Left hindlimb (tissue), 1 donor: ENCODE measurements at regions not wholly inside any gene's neighbourhood (a gene's known extent, or its start where the extent isn't known, plus 50 kb on each side); places are given as distances from the start of the nearest gene placed in this dataset.

Experiments used
- DNase-seq: peaks from one replicate; pipeline ENCODE4 v3.0.0-alpha.2; 2018

- no peak for DNase-seq
Observed at GRCh38 chr7:41520445-41520844, 182.4 kb downstream of the INHBA start.

DNA sequence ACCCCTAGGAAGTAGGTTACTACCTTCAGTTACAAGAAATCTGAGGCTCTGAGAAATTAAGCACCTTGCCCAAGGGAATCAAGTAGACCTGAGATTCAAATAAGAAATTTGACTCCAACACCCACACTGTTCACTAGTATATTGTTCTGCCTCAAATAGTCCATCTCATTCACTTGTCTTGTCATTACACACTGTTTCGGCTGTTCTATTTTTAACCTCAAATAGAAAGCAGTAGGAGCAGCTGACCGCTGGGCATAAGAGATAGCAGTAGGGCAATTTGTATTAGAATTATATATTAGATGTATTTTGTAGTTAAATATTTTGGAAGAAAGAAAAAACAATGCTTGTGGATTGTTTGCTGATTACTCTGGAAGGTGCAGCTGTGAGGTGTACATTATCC is 185.1 kb downstream of the INHBA start:
- DNase-seq, result no peak

DNA sequence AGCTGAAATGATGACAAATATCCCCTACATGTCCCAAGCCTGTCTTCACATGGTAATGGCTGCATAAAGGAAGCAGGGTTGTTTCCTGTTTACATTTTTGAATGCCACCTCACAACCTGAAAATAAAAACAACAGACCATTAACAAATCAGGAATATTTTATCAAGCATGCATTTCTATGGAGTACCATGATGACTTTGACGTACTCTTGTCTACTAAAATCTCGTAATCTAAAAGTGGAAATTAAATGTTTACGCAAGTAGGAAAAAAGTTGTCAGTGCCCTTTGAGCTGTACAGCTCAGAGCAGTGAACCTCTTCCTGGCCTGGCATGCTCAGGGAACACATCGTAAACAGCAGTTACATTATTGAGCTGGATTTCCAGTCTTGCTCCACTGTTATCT is 194.1 kb downstream of the INHBA start:
- no peak for DNase-seq

DNA sequence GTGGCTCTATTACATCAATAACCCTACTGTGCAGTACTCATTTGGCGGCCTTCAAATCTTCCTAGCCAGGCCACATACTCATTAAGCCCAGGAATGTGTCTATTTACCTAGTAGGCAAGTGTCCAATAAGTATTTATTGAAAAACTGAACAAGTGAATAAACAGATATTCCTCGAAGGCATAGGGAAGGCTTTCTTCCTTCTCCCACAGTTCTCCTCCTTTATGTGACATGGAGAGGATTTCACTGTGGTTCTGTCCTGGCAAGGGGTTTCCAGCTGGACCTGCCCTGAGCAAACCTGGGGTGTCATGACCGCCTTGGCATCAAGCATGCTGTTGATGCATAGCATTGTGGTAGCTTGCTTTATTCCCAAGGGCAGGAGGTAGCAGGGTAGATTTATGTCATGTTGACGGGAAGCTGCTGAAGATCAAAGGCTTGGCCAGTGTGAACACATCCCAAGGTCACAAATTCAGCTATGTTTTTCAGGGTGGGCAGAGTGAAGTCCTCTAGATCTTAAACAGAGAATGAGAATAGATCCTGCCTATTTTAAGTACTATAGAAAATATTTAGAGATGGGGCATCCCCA is 195.1 kb downstream of the INHBA start:
- DNase-seq, result no peak

DNA sequence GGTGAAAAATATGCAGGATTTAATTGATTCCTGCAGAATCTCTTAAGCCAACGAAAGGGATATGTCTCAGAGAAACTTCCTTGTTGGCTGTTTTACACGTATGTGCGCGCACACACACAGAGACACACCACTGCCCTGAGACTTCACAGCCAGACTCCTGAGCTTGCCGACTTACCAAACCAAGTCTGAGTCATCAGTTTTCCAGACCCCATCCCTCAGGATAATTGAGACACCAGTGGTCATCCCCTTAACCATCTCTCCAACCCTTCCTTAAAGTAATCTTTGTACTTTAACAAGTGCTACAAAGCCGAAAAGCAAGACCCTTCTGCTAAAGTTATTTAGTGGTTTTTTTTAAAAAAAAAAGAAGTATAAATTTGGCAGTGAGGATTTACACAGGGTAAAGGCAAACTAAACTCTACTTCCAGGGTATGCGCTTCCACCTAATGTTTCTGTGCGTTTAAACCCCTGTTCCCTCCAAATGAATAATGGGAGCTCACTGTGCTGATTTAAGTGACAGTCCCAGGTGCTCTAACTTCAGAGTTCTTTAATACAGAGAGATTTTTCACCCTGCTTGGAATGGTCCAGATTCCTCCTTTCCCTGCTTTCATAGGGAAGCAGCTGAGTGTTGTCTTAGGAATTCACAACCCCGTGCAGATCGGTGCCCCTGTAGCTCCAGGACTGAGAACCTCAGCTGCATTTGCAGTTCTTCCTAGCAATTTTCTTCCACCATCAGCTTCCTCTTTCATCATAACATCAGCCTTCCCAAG is 198.5 kb downstream of the INHBA start:
- DNase-seq, result no peak

DNA sequence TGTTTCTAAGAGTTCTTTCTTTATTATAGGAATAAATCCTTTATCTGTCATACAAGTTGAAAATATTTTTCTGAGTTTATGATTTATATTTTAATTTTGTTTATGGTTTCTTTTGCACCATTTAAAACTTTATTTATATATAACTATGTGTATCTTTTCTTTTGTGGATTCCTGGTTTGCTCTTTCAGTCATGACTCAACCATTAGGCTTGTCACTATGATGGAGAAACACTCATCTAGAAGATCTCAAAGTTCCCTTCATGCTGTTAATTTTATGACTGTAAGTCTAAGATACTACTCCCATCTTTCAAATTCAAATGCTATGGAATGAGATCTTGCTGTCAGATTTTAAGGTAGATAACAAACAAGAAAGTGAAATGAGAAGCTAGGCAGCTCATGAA is 199.5 kb downstream of the INHBA start:
- DNase-seq, result no peak

GRCh38 chr7:41501466-41501865 is 201.4 kb downstream of the INHBA start:
- DNase-seq, result no peak

DNA sequence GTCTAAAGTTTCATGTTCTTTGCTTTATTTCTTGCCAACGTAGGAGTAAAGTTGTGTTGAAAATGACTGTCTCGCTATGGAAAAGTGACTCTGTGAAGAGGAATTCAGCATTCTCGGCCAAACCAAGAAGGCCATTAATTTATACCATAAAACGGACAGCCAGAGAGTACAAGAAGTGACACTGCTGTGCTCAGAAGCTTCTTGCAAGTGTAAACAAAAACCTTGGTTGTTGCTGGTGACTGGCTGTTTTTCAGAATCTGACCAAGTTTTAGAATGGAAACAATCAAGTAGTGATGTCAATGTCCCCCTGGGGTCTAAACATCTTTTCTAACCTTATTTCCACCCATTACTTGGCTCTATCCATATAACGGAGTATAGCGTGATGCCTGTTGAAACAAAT is 201.9 kb downstream of the INHBA start:
- no peak for DNase-seq

DNA sequence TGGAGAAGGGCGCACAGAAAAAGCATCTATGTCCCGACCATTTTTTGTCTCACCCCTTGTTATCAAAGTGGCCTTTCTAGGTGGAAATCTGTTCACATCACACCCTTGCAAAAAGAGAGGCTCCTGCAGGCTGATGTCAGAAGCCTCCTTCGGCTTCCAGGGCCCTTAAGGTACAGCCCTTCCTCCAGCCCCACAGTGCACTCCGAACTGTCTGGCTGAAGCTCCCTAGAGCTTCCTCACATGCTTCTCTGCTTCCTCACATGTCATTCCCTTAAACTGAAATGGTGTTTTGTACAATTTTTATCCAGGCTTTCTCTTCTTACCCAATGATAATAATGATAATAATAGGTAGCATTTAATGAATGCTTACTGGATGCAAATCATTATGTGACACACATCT is 210.3 kb downstream of the INHBA start:
- no peak for DNase-seq

DNA sequence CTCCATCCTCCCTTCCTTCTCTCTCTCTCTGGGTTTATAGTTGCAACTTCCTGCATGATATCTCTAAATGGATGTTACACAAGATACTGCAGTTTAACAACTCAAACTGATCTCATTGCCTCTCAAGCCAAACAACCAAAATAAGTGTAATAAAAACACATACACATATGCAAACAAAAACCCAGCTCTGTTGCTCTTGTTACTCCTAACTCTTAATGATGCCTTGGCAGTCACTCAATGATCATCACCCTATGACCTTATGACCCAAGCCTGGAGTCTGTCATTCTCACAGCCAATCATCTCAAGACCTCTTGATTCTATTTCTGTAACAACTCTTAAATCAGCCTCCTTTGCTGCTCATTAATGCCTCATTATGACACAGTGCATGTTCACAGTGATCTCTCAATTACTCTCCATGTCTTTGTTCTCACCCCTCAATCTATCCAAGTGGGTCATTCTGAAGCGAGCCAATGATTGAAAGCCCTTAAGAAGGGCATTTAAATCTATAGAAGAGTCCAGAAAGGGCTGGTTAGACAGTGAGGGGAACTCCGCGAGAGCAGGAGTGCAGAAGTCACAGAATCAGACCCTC is 210.9 kb downstream of the INHBA start:
- DNase-seq, result no peak

DNA sequence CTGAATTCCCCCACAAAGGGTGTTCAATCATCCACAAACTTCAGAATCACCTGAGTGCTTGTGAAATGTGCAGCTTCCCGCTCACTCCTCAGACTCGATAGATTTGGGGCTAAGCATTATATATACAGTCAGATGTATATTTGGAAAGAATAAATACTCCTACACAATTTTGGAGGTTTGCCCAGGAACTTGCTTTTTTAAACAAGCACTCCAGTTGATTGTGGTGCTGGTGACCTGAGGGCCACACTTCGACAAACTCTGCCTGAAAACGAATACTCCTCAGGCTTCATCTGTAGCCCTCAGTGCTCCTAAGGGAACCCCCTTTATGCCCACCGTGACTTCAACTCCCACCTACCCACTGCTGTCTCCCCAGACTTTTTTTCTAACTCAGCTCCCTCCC is 211.6 kb downstream of the INHBA start:
- no peak for DNase-seq

DNA sequence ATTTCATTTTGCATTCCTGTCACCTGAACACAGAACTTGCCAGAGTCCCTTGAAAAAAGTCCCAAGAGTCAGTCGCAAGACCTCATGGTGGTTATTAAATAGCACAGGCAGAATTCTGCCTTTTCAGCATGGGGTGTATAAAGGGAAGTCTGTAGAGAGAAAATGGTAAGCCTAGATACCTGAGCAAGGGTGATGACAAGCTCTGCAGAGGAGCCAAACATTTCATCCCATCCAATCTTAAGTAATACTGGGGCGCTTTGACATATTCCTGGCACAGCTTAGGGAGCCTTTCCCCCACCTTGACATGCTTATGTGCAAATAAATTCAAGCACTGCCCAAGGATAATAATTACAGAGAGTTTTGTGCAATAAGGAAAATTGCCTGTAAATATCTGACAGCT is 213.0 kb downstream of the INHBA start:
- no peak for DNase-seq

DNA sequence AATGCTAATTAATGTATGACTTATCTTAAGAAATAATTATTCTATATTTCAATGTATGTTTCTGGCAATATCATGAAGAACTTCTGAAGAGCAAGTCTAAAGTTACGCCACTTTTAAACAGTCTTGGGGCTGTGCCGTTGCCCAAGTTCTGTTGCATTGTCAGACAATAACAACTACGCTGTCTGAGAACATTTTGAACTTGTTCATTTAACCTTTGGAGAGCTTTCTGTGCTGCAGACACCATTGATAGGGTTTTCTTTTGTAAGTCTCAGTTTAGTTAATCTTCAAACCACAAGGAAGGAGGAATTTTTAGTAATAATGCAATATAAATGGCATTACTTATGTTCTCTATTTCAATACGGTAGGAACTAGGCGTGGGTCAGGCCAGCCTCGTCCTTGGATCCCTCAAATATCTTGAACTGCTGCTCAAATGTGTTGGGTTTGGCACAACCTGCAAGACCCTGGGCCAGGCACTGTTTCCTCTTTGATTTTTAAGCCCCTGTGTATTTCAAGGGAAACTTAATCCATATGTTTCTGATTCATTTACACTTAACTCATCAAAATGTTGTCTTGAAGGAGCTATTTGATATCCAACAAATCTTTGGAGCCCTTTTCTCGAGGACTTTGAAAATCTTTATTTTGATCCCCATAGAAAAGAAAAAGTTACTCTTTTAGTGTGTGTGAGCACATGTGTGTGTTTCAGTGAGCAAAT is 215.5 kb downstream of the INHBA start:
- peak; percentile 63 for DNase-seq

- DNase-seq, result no peak
Observed at GRCh38 chr7:41481353-41481752, 221.5 kb downstream of the INHBA start.

GRCh38 chr7:41478187-41478586 is 224.7 kb downstream of the INHBA start:
- DNase-seq, result no peak

GRCh38 chr7:41476460-41476803 is 226.5 kb downstream of the INHBA start:
- no peak for DNase-seq

- DNase-seq, result no peak
Observed at GRCh38 chr7:41475801-41476459, 227.0 kb downstream of the INHBA start.

GRCh38 chr7:41472427-41473125 is 230.3 kb downstream of the INHBA start:
- DNase-seq, result no peak

- no peak for DNase-seq
Observed at GRCh38 chr7:41470081-41470480, 232.8 kb downstream of the INHBA start.

DNA sequence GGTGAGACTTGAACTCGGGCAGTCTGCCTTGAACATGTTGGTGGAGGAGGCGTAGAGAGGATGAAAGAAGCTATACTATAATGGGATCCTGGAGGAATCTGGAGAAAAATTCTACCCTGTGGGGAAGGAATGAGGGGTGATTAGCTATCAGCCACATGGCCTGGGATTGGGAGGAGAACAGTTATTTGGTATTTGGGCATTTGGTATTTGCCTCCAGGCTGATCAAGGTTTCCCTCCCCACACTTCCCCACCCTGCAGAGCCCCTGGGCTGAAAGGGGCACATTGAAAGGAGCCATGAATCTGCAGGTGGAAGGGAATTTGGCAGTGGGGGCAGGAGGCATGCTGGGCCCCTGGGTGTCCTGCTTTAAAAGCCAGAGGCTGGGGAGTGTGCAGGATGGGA is 235.3 kb downstream of the INHBA start:
- no peak for DNase-seq

DNA sequence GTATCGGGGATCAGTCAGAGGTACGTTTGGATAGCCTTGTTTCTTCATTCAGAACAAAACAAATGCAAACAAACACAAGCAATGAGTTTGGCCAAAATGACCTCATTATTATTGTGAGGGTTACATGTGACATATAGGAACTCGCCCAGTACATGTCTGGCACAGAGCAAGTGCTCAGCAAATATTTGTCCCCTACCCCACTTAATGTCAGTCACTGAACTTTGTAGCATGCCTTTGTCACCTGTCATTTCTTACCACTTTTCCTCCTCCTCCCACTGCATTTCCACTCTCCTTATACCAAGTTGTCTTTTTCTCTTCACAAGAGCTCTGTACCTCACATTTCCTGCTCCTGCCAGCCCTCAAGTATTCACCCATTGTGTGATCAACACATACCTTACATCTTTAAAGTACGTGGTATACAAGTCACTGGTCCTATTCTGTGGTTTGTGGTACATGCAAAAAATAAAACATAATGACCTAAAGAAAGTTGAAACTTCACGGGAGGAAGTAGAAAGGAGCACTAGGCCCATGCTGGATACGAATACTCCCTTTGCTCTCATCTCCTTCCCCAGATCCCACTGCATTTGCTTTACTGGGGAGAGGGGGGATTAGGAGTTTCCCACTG is 236.0 kb downstream of the INHBA start:
- DNase-seq, result no peak

DNA sequence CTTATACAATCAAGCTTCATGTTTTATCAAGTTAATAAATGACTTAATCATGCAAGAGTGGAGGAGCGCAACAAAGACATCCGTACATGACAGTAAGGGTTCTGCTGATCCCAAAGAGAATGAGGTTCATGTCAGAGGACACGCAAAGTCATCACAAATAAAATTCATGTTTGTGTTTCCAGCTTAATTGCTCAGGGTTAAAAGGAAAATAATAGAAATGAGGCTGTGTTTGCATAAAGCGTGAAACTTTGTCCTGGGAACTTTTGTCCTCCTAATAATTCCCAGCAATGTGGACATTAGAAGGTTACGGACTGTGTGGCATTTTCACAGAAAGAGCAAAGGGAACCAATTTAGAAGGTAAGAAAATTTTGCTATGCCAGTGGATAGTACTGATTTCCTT is 237.3 kb downstream of the INHBA start:
- no peak for DNase-seq
